Osteocyte (in vitro differentiated cells): ENCODE measurements at regions not wholly inside any gene's neighbourhood (a gene's known extent, or its start where the extent isn't known, plus 50 kb on each side); places are given as distances from the start of the nearest gene placed in this dataset.

Source experiments
- DNase-seq: peaks from one replicate; pipeline ENCODE4 v3.0.0; 2021; ENCODE audit warnings: mixed read lengths; ENCODE audit not compliant: unreplicated experiment; ENCODE audit errors: extremely low spot score
- H3K27ac Mint-ChIP-seq: one replicate; pipeline ENCODE4 v1.8.0; 2021; ENCODE audit warnings: mild to moderate bottlenecking, mixed read lengths; ENCODE audit not compliant: unreplicated experiment
- H3K27me3 Mint-ChIP-seq: one replicate; pipeline ENCODE4 v1.8.0; 2021; ENCODE audit warnings: mixed read lengths; ENCODE audit not compliant: unreplicated experiment
- H3K36me3 Mint-ChIP-seq: one replicate; pipeline ENCODE4 v1.8.0; 2021; ENCODE audit warnings: mixed read lengths; ENCODE audit not compliant: unreplicated experiment
- H3K4me1 Mint-ChIP-seq: one replicate; pipeline ENCODE4 v1.8.0; 2021; ENCODE audit warnings: mixed read lengths; ENCODE audit not compliant: unreplicated experiment
- H3K4me3 Mint-ChIP-seq: one replicate; pipeline ENCODE4 v1.8.0; 2021; ENCODE audit warnings: mild to moderate bottlenecking, moderate library complexity, mixed read lengths; ENCODE audit not compliant: unreplicated experiment
- H3K9me3 Mint-ChIP-seq: one replicate; pipeline ENCODE4 v1.8.0; 2021; ENCODE audit warnings: mixed read lengths; ENCODE audit not compliant: unreplicated experiment
- TF ChIP-seq, protein P1 (sequence below): fragments of 200-600 bp; sonication (generic); IDR thresholded peaks from 2 replicates; pipeline ENCODE4 v1.5.0; 2021; ENCODE audit warnings: antibody characterized with exemption, mild to moderate bottlenecking, moderate library complexity

DNA sequence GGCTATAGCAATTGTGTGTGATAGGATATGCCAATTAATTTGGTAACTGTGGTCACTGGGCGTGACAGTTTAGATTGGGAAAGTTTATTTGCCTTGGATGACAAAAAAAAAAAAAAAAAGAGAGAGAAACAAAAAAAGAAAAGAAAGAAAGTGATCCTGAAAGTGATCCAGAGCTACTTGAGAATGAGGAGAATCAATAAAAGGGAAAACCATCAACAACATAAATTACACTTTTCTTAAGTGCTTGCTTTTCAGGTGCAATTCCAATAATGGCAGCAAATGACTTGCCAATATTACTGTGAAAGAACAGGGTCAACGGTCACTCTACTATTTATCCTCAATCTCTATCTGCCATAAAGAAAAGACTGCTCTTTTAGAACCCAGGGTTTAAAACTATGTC lies 191.8 kb upstream of the SEMA3C start:
- no peak overlapping the region for H3K27ac Mint-ChIP-seq
- H3K4me1 Mint-ChIP-seq = peaks cover 11% of the 10 kb centered on the region
- H3K27me3 Mint-ChIP-seq = no peaks in the 10 kb centered on the region
- TF ChIP-seq, protein P1, sequence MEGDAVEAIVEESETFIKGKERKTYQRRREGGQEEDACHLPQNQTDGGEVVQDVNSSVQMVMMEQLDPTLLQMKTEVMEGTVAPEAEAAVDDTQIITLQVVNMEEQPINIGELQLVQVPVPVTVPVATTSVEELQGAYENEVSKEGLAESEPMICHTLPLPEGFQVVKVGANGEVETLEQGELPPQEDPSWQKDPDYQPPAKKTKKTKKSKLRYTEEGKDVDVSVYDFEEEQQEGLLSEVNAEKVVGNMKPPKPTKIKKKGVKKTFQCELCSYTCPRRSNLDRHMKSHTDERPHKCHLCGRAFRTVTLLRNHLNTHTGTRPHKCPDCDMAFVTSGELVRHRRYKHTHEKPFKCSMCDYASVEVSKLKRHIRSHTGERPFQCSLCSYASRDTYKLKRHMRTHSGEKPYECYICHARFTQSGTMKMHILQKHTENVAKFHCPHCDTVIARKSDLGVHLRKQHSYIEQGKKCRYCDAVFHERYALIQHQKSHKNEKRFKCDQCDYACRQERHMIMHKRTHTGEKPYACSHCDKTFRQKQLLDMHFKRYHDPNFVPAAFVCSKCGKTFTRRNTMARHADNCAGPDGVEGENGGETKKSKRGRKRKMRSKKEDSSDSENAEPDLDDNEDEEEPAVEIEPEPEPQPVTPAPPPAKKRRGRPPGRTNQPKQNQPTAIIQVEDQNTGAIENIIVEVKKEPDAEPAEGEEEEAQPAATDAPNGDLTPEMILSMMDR = no peak
- no peak for DNase-seq
- no peak overlapping the region for H3K4me3 Mint-ChIP-seq
- no peaks in the 10 kb centered on the region for H3K9me3 Mint-ChIP-seq
- no peaks in the 10 kb centered on the region for H3K36me3 Mint-ChIP-seq

- DNase-seq = no peak
- TF ChIP-seq, protein P1 = no peak
- H3K27me3 Mint-ChIP-seq = no peaks in the 10 kb centered on the region
- no peak overlapping the region for H3K4me3 Mint-ChIP-seq
- no peaks in the 10 kb centered on the region for H3K36me3 Mint-ChIP-seq
- no peak overlapping the region for H3K27ac Mint-ChIP-seq
- H3K4me1 Mint-ChIP-seq = peaks cover 10% of the 10 kb centered on the region
- no peaks in the 10 kb centered on the region for H3K9me3 Mint-ChIP-seq
Measured at GRCh38 chr7:81098213-81098612, 179.4 kb upstream of the SEMA3C start.

GRCh38 chr7:81094952-81095351 lies 176.1 kb upstream of the SEMA3C start:
- Mint-ChIP-seq H3K9me3 (peaks cover 4% of the 10 kb centered on the region), H3K27ac (no peak overlapping the region), H3K4me3 (no peak overlapping the region), H3K36me3 (no peaks in the 10 kb centered on the region), H3K27me3 (no peaks in the 10 kb centered on the region), H3K4me1 (peaks cover 10% of the 10 kb centered on the region)
- TF ChIP-seq, protein P1 = no peak
- no peak for DNase-seq

- Mint-ChIP-seq H3K4me1 (peaks cover 2% of the 10 kb centered on the region), H3K27ac (no peak overlapping the region), H3K9me3 (peaks cover 9% of the 10 kb centered on the region), H3K36me3 (peaks cover 3% of the 10 kb centered on the region), H3K4me3 (no peak overlapping the region), H3K27me3 (no peaks in the 10 kb centered on the region)
- TF ChIP-seq, protein P1 = no peak
- DNase-seq = no peak
Measured at GRCh38 chr7:81081616-81082015, 162.8 kb upstream of the SEMA3C start.

- Mint-ChIP-seq H3K4me1 (peaks cover 2% of the 10 kb centered on the region), H3K27ac (no peak overlapping the region), H3K9me3 (peaks cover 14% of the 10 kb centered on the region), H3K36me3 (peaks cover 3% of the 10 kb centered on the region), H3K4me3 (no peak overlapping the region), H3K27me3 (no peaks in the 10 kb centered on the region)
- TF ChIP-seq, protein P1 = no peak
- DNase-seq = no peak
Measured at GRCh38 chr7:81080553-81080952, 161.7 kb upstream of the SEMA3C start.
